Erythroblast (primary cell): ENCODE measurements at regions not wholly inside any gene's neighbourhood (a gene's known extent, or its start where the extent isn't known, plus 50 kb on each side); places are given as distances from the start of the nearest gene placed in this dataset.

ENCODE experiments used
- GATA1 ChIP-seq: IDR thresholded peaks from 2 replicates; pipeline ENCODE4 v1.6.1; 2011; ENCODE audit warnings: low read depth, mild to moderate bottlenecking, control low read depth, low read length, moderate library complexity
- POLR2A ChIP-seq: IDR thresholded peaks from 2 replicates; pipeline ENCODE4 v1.6.1; 2011; ENCODE audit warnings: mild to moderate bottlenecking, low read length

- TF ChIP-seq POLR2A, result no peak
- TF ChIP-seq GATA1, result no peak
Observed at GRCh38 chr2:196266351-196266750, 95.0 kb upstream of the STK17B start.
